Islet precursor cell (in vitro differentiated cells): ENCODE measurements at regions not wholly inside any gene's neighbourhood (a gene's known extent, or its start where the extent isn't known, plus 50 kb on each side); places are given as distances from the start of the nearest gene placed in this dataset.
"Not testable (repeated sequence)": the region's sequence is repeated elsewhere in the genome, so short reads cannot be mapped to it uniquely, and the experiment has no call there.

ENCODE experiments used
- DNase-seq: peaks from one replicate; pipeline ENCODE4 v3.0.0-alpha.2; 2018

DNA sequence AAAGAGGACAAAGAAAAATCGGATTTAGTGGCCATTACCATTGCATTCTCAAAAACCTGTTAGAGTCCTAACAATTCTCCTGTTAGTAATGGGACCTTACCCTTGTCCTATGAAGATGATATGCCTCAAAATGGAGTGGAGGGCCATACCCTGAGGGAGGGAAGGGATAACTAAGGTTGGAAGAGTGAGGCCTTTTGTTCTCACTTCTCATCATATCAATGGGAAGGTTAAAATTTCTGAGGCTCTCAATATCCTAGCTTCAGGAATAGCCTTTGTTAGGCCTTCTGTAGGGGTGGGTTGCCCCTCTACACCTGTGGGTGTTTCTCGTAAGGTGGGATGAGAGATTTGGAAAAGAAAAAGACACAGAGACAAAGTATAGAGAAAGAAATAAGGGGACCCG is 109.4 kb upstream of the SGIP1 start:
- not testable (repeated sequence) for DNase-seq

- DNase-seq = no peak
These were observed 107.6 kb upstream of the SGIP1 start for GRCh38 chr1:66426239-66426853.

DNA sequence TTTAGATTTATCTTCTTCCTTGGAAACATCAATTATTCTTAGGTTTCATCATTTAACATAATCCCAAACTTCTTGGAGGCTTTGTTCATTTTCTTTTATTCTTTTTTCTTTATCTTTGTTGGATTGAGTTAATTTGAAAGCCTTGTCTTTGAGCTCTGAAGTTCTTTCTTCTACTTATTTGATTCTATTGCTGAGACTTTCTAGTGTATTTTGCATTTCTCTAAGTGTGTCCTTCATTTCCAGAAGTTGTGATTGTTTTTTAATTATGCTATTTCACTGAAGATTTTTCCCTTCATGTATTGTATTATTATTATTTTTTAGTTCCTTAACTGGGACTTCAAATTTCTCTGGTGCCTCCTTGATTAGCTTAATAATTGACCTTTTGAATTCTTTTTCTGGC is 103.1 kb upstream of the SGIP1 start:
- DNase-seq = not testable (repeated sequence)

- DNase-seq = no peak
These were observed 102.0 kb upstream of the SGIP1 start for GRCh38 chr1:66431999-66432398.

GRCh38 chr1:66433611-66434010 is 100.3 kb upstream of the SGIP1 start:
- DNase-seq = no peak

DNA sequence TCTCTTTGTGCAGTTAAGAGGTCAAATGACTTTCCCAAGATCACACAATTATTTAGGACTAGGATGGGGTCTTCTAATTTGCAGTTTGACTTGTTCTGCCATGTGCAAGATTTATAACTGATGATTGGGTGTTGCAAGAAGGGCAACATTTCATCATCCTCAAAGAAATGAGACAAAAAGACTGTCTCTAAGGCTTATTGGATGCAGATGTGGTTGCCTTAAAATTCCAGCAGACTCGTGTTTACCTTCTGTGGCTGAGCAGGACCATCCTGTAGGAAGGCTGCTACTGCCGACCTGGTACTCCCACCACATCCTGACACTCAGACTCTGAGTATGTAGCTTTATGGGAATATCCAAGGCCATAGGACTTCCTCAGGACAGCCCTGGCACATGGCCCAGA is 99.9 kb upstream of the SGIP1 start:
- DNase-seq = no peak

DNA sequence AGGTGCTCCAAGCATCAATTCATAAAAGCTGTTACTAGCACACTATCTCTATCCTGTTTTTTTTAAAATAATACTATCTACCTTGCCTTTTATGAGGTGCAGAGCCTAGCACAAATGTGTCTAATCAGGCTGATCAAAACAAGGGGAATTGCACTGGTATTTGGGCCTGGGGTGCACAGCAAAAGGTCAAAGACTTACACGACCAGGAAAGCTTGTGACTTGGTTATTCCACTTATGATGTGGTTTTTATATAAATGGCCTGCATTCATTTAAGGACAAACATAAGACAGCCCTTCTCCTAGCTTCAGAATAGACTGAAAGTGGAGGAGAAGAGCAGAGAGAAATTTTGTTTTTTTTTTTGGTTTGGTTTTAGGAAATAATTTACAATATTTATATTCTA is 98.4 kb upstream of the SGIP1 start:
- DNase-seq = no peak

DNA sequence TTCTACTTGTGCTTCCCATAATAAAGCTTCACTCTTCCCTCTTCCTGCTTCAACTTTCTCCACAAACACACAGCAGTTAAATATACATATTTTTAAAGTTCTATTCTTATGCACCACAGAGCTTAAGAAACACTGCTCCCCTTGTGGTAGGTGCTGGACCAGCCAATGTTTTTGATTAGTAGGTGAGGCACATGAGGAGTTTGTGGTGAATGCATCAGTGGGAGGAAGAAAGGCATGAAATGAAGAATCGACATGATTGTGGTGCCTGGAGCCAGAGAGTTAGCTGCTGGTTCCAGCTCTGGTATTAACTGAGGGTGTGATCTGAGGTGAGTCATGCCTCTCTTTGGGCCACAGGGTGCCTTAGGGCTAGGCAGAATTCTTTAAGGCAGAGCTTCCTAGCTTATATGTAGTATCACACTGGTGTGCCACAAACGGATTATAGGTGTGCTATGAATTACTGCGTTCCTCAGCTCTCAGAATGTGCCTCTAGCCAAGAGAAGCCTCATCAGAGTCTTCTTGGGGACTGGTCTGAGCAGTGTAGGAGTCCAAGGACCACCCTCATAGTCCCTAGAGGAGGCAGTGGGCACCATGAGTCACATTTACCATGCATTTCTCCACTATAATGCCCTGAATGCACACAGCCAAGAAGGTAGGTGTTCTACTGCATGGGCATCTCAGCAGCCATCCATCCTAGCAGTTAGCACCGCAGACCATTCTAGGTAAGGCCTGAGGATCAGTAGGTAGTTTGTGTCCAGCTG is 97.4 kb upstream of the SGIP1 start:
- peak; percentile 82 for DNase-seq

GRCh38 chr1:66437136-66437401 is 96.9 kb upstream of the SGIP1 start:
- DNase-seq = no peak

DNA sequence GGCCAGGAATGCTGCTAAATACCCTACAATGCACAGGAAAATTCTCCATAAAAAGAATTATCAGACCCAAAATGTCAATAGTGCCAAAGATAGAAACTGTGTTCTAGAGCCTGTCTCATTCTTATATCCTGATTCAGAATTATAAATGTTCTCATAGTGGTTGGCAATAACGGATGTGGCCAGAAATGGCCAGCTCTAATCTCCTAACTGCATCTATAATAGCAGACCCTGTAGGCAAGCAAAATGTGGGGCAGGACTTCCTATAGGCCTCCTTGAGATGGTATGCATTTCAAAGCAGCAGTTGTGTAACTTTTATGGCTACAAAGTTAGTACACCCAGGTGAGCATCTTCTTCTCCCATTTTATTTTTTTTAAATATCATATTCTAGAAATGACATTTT is 95.9 kb upstream of the SGIP1 start:
- DNase-seq = no peak

- no peak for DNase-seq
These were observed 95.5 kb upstream of the SGIP1 start for GRCh38 chr1:66438501-66438900.

GRCh38 chr1:66439031-66439740 is 94.8 kb upstream of the SGIP1 start:
- DNase-seq = no peak

- DNase-seq = no peak
These were observed 90.2 kb upstream of the SGIP1 start for GRCh38 chr1:66443793-66444192.

DNA sequence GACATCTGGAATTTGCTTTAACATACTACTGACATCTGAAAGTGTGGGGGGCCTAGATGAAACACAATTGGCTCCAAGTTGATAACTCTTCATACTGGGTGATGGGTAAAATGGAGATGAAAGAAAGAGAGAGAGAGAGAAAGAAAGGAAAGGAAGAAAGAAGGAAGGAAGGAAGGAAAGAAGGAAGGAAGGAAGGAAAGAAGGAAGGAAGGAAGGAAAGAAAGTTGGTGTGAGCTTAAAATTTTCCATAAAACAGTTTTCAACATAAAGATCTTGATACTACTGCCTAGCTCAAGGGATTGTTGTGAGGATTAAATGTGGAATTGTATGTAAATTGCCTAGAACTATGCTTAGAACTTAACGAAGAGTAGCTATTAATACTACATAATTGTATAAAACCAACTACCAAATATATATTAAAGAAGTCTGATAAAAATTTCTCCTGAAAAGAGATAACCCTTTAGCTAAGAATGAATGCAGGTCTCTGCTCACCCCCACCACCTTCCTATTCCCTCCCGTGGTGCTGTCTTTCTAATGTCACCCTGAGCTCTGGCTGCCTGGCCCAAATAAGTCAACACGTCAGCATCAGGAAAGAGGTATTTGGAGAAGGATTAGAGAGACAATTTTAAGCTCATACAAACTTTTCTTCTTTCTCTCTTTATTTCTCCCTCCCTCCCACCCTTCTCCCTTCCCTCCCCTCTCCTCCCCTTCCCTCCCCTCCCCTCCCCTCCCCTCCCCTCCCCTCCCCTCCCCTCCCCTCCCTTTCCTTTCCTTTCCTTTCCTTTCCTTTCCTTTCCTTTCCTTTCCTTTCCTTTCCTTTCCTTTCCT is 89.3 kb upstream of the SGIP1 start:
- DNase-seq = no peak

DNA sequence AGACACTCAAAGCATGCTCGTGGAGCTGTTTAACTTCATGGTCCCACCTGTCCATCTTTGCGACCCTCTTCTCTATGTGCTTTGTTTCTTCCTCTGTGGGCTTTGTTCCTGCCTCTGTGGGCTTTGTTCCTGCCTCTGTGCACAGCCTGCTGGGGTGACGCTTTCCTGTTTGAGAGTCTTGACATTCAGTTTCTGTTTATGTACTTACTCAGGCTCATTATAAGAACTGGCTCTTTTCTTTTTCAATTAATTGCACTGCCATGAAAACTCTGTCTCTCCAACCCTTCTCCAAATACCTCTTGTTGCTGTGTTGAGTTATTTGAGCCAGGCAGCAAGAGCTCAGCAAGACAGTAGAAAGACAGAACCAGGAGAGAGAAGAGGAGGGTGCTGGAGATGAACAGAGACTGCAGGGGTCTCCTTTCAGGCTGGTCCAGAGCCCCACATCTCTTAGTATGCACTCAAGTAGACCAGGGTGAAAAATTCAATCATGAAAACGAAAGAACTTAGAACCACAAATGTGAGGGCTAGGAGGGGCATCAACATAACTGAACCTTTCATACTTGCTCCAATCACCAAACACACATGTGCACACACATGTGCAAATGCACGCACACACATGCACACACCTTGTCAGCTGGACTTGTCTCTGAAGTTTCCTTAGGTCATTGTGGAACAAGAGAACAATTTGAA is 88.3 kb upstream of the SGIP1 start:
- DNase-seq = no peak

DNA sequence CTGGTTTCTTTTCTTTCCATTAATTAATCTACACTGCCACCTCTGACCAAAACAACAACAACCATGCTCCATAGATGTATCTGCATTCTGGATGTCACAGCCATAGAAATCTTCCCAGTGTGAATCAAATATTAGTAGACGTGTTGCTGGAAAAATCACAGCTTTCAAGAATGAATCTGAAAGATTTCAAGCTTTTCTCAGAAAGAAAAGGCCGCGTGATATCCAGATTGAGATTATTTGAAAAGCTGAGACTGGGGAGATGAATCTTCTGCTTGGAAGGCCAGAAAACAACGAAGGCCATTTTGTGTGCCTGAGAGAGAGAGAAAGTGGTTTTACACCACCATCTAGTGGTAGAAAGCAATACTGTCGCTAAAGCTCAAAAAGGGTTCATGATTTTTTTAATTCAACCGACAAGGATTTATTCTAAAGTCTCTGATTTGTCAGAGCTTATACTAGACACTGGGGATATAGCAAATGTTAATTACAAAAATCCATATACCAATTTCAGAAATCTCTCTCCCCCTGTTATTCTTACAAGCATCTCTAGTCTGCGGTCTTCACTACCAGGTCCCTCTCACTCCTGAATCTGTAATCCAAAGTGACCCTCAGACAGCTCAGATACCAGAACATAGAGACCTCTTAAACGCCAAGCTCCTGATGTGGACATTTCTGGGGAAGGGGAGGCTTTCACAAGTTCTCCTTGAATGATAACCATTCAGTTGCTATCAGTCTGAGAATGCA is 87.5 kb upstream of the SGIP1 start:
- DNase-seq = no peak

DNA sequence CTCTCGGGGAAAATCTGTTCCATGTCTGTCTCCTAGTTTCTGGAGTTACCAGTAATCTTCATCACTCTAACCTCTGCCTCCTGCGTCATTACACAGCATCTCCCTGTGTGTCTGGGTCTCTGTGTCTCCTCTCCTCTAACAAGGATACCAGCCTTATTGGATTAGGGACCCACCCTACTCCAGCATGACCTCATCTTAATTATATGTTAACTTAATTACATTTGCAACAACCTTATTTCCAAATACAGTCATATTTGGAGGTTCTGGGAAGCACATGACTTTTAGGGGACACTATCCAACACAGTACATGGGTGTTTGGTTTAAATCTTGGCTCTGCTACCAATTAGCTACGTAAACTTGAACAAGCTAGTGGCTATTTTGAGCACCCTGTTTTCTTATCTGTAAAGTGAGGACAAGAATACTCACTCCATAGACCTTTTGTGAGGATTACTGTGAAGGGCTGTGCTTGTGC is 83.9 kb upstream of the SGIP1 start:
- no peak for DNase-seq

- no peak for DNase-seq
These were observed 83.1 kb upstream of the SGIP1 start for GRCh38 chr1:66450847-66451246.

DNA sequence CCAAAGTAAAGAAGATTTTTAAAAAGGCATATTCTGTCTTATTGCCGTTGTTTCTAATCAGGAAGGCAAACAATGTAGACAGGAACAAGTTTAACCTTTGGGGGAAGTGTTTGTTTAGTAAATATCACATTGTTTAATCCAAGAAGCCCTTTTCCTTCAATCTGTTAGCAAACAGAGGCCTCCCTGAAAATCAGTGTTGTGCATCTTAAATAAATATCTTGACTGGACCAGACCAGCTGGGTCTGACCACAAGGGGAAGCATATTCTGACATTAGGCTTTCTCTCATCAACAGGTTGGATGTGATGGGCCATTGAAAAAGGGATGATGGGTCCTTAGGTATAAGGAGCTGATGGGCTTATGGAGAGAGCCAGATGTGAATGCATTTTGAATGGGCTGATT is 81.8 kb upstream of the SGIP1 start:
- DNase-seq = no peak

DNA sequence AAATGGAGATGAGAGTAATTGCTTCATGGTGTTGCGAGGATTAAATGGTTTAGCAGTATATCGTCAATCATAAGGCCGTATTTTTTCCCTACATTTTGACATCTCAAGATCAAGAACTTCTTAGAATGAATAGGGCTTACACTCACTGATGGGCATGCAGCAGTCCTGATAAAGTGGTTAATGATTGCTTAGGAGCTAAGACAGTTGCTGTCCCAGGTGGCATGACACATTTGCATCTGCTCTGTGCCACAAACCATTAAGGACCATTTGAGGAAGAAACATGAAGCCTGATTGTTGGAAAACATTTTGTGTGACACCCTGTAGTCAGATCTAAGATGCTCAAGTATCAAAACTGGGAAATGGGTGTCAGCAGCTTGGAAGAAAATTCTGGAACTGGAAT is 81.0 kb upstream of the SGIP1 start:
- no peak for DNase-seq

- no peak for DNase-seq
These were observed 78.5 kb upstream of the SGIP1 start for GRCh38 chr1:66455446-66455845.

GRCh38 chr1:66460776-66461175 is 73.2 kb upstream of the SGIP1 start:
- no peak for DNase-seq
